CD4-positive, alpha-beta T cell treated with Interleukin-2 at 100 ng/mL for 4 hours (primary cell): ENCODE measurements at regions not wholly inside any gene's neighbourhood (a gene's known extent, or its start where the extent isn't known, plus 50 kb on each side); places are given as distances from the start of the nearest gene placed in this dataset.

Source experiments
- DNase-seq: peaks from one replicate; pipeline ENCODE4 v3.0.0-alpha.2; 2020; ENCODE audit warnings: low spot score

- no peak for DNase-seq
These were observed 155.4 kb downstream of the ERMARD start for GRCh38 chr6:169906688-169907418.

- DNase-seq = no peak
These were observed 154.7 kb downstream of the ERMARD start for GRCh38 chr6:169906004-169906687.

GRCh38 chr6:169905041-169905807, 153.8 kb downstream of the ERMARD start:
- DNase-seq = no peak

- no peak for DNase-seq
These were observed 152.9 kb downstream of the ERMARD start for GRCh38 chr6:169904051-169904922.

GRCh38 chr6:169903122-169903521, 151.7 kb downstream of the ERMARD start:
- no peak for DNase-seq

GRCh38 chr6:169902604-169903003, 151.2 kb downstream of the ERMARD start:
- no peak for DNase-seq

GRCh38 chr6:169902070-169902469, 150.6 kb downstream of the ERMARD start:
- DNase-seq = no peak

GRCh38 chr6:169899481-169900145, 148.2 kb downstream of the ERMARD start:
- DNase-seq = no peak

- no peak for DNase-seq
These were observed 147.5 kb downstream of the ERMARD start for GRCh38 chr6:169898788-169899480.

- DNase-seq = no peak
These were observed 146.4 kb downstream of the ERMARD start for GRCh38 chr6:169897601-169898358.

- no peak for DNase-seq
These were observed 145.5 kb downstream of the ERMARD start for GRCh38 chr6:169896826-169897456.

GRCh38 chr6:169895926-169896761, 144.7 kb downstream of the ERMARD start:
- DNase-seq = no peak

GRCh38 chr6:169895000-169895759, 143.8 kb downstream of the ERMARD start:
- no peak for DNase-seq

- DNase-seq = no peak
These were observed 143.0 kb downstream of the ERMARD start for GRCh38 chr6:169894377-169894960.

GRCh38 chr6:169893624-169894023, 142.2 kb downstream of the ERMARD start:
- no peak for DNase-seq

GRCh38 chr6:169891846-169892245, 140.4 kb downstream of the ERMARD start:
- no peak for DNase-seq

GRCh38 chr6:169891421-169891820, 140.0 kb downstream of the ERMARD start:
- DNase-seq = no peak
